Posterior vena cava (tissue), 2 donors: ENCODE measurements at regions not wholly inside any gene's neighbourhood (a gene's known extent, or its start where the extent isn't known, plus 50 kb on each side); places are given as distances from the start of the nearest gene placed in this dataset.

Experiments
- DNase-seq: peaks from one replicate; pipeline ENCODE4 v3.0.0-alpha.2; 2020; ENCODE audit warnings: low spot score
- intact Hi-C, 2 donors: fragments of 100-400 bp; cut with DNase I; formaldehyde crosslinking; loops; one replicate each; pipeline versions ENCODE4 v1.14.1 to v1.14.2; 2022 to 2023
- donor health status: DM: yes; HTN: yes; CAD: no.
- donor health status: DM: yes; HTN: yes; CAD: no.

DNA sequence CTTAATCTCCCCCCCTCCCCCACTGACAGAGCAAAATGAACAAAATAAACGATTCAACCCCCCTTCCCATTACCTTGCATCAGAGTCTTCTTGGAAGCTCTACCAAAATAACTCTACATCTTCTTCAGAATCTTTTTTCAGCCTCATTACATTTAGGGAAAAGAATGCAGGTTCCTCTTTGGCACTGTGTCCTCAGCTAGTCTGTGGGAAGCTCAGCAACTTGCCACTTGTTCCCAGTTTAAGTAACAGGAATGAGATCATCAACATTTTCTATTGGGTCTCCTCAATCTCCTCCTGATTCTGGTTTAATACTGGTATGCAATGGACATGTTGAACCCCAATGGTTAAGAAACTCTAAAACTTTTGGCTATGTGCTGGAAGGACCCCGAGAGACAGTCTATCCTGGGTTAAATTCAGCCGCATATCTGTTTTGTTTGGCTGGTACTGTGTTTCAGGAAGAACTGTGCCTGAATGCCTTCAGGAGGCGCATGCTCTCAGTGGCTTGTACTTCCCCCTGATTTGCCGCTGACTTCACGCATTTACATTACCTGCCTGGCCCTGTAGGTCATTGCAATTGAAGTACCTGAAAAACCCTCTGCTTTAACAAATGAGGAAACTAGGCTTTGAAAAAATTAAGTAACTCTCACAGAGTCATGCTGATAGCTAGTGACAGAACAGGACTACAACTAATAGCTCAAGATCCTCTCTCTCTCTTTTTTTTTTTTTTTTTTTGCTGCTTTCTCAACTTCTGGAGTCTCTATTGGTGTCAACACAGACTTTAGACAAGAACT, 78.1 kb upstream of the HMHB1 start:
- DNase-seq = no peak
- intact Hi-C loops = loop anchor here in 1 of 2 donors (5.0 kb wide), 1 partner anchor 1372 kb away; no protein-coding TSS in a partner anchor

DNA sequence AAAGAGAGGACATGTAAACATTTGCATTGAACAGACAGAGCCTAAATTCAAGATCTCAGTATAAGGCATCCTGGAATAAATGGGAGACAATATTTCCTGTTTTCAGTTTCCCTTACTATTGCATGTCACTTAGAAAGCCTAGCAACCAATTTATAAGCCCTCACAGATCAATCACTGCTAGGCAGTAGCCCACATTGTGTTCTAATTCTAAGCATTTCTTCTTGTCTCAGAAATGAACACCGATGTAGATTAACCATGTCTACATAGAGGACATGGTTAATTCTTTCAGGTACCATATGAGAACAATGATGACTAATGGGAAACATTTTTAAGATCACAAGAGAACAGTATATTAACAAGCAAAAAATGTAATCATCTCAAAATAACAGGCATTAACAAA, 79.6 kb upstream of the HMHB1 start:
- no peak for DNase-seq
- intact Hi-C loops = loop anchor here in 1 of 2 donors (5.0 kb wide), 1 partner anchor 1370 kb away; no protein-coding TSS in a partner anchor

DNA sequence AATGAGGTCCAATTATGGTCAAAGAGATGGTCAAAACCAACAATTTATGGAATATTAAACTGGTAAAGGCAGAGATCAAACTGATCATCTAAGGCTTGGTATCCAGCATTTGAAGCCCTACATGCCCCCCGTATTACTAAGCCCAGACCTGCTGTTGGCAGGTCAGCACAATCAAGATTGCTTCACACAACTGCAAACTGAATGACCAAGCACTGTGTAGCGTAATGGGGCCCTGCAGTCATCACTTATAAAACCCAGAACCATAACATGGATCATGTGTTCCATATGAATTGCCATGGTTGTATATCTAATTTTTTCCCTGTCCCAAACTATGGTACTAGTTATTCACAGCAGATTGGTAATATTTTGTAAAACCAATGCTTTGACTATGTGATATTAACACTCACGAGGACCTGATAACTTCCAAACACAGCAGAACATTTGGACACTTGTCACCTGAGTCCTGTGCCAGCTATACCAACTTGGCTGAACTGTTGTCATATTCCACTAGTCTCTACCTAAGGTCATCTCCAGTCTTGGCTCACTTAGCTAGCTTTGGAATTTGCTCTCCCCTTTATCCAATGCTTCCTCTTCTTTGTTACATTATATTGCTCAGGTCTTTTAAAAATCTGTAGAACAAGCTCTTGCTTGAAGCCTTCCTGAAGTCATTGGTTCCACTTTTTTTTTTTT, 81.7 kb upstream of the HMHB1 start:
- DNase-seq = no peak
- intact Hi-C loops = loop anchor here in 1 of 2 donors (5.0 kb wide), 1 partner anchor 1368 kb away; no protein-coding TSS in a partner anchor

DNA sequence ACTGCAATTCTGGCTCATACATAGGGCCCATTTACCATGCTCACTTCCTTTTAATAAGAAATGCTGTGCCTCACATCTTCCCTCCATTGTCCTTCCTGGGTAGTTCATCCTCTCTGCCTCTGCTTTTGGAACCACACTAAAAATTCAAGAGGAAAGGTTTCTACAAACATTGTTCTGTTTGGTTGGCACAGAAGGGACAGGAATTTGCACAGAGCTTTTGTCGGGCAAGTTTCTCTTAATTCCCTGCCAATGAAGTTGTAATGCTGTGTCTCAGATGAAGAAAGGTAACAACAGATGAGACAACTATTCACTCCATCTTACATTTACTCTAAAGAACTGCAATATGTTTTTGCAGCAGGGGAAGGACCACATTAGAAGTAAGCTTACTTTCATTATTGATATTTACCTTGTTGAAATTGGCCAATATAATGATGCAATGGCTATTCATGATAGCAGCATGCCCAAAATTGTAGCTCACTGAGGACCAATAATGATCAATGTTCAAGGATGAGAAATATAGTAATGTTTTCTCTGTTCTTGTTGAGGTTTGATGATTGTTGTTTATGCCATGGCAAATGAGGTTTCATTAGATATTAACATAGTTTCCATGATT, 82.5 kb upstream of the HMHB1 start:
- intact Hi-C loops = no loop called here
- DNase-seq = no peak

DNA sequence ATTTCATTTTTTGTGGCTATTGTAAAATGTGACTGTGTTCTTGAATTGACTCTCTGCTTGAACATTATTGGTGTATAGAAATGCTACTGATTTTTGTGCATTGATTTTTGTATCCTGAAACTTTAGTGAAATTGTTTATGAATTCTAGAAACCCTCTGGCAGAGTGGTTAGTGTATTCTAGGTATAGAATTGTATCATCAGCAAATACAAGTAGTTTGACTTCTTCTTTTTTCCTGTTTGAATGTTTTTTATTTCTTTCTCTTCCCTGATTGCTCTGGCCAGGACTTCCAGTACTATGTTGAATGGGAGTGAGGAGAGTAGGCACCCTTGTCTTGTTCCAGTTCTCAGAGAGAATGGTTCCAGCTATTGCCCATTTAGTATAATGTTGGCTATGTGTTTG, 88.8 kb upstream of the HMHB1 start:
- intact Hi-C loops = no loop called here
- no peak for DNase-seq

DNA sequence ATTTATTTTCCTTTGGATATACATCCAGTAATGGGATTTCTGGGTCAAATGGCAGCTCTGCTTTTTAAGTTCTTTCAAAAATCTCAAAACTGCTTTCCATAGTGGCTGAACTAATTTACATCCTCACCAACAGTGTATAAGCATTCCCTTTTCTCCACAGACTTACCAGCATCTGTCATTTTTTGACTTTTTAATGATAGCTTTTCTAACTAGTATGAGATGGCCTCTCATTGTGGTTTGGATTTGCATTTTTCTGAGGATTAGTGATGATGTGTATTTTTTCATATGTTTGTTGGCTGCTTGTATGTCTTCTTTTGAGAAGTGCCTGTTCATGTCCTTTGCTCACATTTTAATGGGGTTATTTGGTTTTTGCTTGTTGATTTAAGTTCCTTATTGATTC, 90.0 kb upstream of the HMHB1 start:
- intact Hi-C loops = no loop called here
- DNase-seq = no peak

DNA sequence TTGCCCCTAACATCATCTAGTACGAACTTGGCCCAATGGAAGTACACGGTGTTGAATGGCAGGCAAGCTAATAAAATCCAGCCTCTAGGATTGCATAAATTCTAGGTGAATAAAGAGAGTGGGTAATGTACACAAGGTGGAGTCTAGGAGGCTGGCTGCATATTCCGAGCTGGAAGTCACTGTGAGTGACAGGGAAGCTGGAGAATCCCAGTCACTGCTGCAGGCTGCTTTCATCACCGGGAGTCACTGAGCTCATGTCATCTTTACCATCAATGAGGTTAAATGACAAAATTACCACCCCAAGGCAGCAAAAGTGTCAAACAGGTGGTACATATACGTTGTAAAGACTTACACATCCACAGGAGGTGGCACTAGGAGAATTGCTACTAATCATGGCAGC, 91.3 kb upstream of the HMHB1 start:
- no peak for DNase-seq
- intact Hi-C loops = no loop called here

DNA sequence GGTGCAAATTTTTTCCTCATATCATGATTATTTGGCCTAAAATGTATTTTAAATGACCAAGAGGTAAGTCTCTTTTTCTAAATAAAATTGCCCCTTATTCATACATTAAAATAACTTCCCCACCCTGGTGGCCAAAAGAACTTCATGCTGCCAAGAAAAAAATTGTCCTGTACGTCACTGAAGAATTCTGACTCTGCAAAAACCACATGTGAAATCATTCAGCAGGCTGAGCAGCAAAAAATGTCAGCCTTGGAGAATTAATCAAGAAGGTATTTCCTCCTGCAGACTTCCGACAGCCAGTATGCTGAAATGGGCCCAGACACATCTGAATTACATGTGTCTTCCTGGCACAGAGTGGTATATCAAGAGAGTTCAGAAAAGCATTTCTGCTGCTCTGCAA, 94.6 kb upstream of the HMHB1 start:
- intact Hi-C loops = no loop called here
- no peak for DNase-seq

DNA sequence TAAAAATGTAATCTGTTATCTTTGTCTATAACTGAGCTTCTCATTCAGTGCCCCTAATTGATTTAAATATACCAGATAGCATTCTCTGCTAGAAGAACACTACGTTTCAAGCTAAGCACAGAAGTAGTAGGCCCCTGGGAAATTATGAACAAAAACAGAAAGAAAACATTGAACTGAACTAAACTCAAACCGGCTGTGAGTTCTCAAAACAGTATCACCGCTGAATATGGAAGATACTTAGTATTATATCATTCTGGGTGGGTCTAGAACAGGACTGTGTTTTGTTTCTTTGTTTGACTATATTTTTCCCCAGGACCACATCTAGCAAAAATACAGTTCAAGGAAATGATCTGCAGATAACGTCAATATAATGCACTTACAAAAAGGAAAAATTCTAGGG, 95.1 kb upstream of the HMHB1 start:
- DNase-seq = no peak
- intact Hi-C loops = no loop called here

DNA sequence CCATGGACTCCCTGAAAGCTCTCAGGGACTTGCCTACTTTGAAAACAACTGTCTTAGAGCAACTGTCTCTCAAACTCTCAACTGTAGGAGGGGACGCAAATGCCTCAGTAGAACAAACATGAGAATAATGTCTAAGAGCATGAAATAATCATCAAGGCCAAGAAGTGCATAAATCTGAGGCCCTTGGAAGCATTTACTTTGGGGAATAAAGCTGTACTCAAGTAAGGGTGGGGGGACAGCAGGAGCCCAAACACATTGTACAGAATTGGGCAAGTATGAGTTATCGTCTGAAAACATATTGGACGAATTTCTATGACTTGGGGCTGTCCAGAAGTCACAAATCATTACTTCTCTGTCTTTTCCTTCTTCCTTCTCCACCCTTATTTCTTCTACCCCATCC, 96.3 kb upstream of the HMHB1 start:
- DNase-seq = no peak
- intact Hi-C loops = no loop called here

DNA sequence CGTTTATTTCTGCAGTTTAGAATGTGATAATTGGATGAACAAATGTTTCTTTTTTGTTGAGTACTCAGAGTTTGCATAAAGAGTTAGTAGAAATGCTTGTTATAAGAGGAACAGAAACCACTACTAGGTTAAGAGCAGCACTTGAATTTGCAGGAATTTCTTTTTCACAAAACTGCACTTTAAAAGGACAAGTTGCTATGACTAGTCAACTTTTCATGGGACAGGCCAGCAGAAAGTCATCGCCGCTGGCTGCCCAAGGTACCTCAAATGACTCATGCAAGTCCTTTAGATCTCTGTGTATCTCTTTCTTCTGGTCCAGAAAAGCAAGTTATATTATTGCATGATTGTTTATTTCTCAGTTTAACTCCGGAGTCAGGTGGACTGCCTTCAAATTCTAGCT, 97.3 kb upstream of the HMHB1 start:
- intact Hi-C loops = no loop called here

DNA sequence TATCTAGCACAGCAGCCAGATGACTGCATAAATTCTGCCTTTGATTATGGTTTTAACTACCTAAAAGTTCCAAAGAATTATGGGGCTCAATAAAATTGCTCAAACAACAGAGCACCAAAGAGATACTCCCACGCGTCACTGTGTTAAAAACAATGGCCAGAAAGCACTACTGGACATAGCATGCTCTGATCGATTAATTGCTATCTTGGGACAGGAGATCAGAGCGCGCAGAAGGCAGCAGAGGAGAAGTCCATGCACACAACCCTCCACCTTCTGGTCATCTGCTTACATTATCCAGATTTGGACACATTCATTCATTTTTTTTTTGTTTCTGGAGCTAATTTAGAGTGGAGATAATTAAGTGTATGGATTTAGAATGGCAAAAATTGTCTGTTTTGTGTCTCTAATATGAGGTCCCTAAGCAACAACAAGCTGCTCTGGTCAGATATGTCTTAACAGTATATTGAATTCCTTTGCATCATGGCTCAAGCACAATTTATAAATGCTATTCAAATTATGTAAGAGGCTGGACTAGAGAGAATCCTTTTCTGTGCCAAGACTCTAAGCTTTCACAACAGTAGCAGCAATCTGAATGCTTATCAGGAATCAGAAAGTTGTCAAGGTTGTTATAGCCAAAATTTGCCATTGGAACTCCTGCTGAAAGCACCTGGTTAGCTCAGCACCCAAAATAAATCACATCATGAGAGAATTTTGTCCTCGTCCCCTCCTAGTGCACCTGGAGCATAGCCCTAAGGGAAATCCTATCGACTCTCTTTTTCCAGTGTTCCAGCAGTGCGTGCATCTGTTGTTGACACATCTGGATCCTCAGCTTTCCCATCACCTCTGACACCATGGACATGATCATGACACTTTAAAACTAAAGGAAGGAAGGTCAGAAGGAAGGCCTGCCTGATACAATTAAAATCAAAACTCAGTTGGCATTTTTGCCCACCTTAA, 98.6 kb upstream of the HMHB1 start:
- intact Hi-C loops = no loop called here

More for the DNA sequence above, 97.3 kb upstream of the HMHB1 start:
- no peak for DNase-seq

DNA sequence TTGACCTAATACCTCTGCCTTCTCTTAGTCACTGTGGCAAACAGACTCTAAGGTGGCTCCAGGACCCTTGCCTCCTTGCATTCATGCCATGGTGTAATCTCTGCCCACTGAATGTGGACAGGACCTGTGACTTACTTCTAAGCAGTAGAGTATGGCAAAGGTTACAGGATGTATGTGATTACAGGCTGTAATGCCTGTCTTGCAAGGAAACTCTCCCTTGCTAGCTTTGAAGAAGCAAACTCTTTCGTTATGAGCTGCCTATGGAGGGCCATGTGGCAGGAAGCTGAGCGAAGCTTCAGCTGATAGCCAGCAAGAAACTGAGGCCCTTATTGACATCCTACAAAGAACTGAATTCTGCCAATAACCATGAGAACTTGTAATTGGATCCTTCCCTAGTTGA, 103.3 kb upstream of the HMHB1 start:
- intact Hi-C loops = no loop called here
- DNase-seq = no peak

More for the DNA sequence above, 98.6 kb upstream of the HMHB1 start:
- no peak for DNase-seq

DNA sequence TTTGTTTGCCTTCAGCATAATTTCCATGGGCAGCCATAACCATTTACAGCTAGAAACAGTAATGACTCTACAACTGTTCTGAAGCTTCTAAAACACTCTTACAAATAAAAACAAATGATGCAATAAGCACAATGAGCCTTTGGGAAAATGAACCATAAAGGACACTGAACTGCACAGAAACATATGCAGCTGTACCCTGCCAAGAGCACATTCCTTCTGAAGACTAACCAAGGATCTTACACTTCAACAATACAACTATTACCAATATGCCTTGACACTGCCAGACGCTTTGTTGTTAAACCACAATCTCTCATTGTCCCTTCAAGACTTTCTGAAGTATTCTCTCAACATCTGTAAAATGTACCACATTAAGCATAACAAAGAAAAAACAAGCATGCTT, 104.2 kb upstream of the HMHB1 start:
- intact Hi-C loops = no loop called here
- DNase-seq = no peak

DNA sequence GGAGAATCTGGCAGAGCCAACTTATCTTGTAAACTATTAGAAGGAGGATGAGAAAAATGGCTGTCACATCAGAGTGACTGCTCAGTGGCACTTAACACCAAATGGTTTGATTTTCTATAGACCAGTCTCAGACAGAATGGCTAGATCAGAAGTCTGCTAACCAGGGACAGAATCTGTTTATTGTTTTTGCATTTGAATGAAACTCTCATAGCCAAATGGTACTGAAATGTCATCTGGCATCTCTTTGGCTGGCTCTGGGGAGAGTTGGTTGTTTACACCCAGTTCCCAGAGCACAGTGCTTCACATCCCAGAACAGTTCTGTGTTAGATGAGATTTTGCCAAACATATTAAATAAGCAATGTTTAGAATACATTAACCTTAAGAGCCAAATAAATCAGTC, 106.6 kb upstream of the HMHB1 start:
- intact Hi-C loops = no loop called here
- no peak for DNase-seq

DNA sequence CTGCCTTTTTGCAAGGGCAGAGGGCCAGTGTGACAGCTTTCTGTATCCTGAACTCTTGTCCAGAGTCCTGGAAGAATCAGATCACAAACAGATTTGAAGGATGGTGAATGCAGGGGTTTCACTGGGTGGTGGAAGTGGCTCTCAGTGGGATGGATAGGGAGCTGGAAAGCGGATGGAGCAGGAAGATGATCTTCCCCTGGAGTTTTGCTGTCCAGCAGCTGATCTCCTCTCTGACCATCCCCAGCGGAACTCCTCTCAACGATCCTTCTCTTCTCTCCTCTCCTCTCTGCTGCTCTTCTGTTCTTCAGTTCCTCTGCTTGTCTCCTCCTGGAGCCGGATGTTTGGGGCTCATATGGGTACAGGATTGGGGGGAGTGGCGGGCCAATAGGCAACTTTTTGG, 108.3 kb upstream of the HMHB1 start:
- DNase-seq = no peak
- intact Hi-C loops = no loop called here

DNA sequence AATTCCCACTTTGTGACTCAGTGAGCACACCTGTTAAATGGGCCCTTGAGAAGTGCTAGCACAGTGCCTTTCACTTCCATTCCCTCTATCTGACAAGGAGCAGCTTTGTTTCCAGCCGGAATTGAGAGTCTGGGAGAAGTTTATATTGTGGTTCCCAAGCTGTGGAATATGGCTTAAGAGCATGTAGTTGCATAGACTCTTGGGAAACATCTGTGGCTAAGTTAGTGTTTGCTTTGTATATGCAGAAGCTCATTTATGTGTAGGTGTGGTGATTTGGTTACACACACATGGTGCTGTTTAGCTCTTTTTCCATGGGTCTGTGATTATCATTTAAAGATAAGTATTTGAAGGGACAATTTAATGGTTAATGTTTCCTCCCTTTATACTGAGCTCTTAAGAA, 110.5 kb upstream of the HMHB1 start:
- intact Hi-C loops = no loop called here
- no peak for DNase-seq

DNA sequence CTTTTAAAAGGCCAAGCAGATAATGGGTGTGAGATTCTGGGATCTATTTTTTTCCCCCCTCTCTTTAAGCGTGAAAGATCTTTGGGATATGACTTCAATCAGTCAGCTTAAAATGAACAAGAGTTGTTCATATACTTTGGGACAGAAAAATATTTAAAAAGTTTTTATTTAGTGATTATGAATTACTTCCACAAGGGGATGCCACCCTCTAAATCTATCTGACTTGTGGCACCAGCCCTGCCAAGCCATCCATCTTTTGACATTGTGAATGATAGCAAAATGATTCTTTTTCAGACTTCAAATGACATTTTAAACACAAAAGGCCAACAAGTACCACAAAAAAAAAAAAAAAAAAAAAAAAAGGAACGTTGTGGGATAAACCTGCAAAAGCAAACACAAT, 111.0 kb upstream of the HMHB1 start:
- intact Hi-C loops = no loop called here

DNA sequence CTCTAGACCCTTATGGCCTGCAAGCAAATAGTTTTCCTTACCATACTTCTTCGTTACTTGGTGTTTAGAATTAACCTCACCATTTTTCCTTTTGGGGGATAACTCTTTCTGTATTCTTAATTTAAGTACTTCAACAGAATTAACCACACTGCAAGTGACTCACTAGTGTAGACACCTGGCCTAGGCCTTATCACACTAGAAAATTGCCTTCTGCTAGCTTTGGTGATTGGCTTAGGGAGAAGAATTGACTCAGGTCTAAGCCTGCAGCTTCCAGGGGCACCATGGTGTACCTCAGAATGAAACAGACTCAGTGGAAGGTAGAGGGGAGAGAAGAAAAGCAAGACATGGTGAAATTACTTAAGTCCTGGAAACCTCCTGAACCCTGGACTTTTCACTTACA, 112.8 kb upstream of the HMHB1 start:
- intact Hi-C loops = no loop called here
- no peak for DNase-seq

More for the DNA sequence above, 111.0 kb upstream of the HMHB1 start:
- DNase-seq = no peak
